Endodermal cell (in vitro differentiated cells): ENCODE measurements at regions not wholly inside any gene's neighbourhood (a gene's known extent, or its start where the extent isn't known, plus 50 kb on each side); places are given as distances from the start of the nearest gene placed in this dataset.

Experiments used
- DNase-seq: peaks from one replicate; pipeline ENCODE4 v3.0.0-alpha.2; 2017
- H3K27ac ChIP-seq: 2 replicates; pipeline ENCODE4 v1.5.1; 2013; ENCODE audit warnings: mild to moderate bottlenecking, low read depth, low read length, moderate library complexity
- H3K27me3 ChIP-seq: 2 replicates; pipeline ENCODE4 v1.6.1; 2013; ENCODE audit warnings: mild to moderate bottlenecking, low read length, moderate library complexity; ENCODE audit not compliant: insufficient read depth, control insufficient read depth, poor library complexity, severe bottlenecking
- H3K36me3 ChIP-seq: 2 replicates; pipeline ENCODE4 v1.7.0; 2013; ENCODE audit warnings: mild to moderate bottlenecking, low read length, moderate library complexity; ENCODE audit not compliant: control insufficient read depth, insufficient read depth
- H3K4me1 ChIP-seq: one replicate; pipeline ENCODE4 v1.7.0; 2013; ENCODE audit warnings: low read length; ENCODE audit not compliant: control insufficient read depth, insufficient read depth
- H3K4me3 ChIP-seq: 2 replicates; pipeline ENCODE4 v1.5.1; 2013; ENCODE audit warnings: mild to moderate bottlenecking, low read length, moderate library complexity
- H3K9ac ChIP-seq: 2 replicates; pipeline ENCODE4 v1.6.1; 2013; ENCODE audit warnings: mild to moderate bottlenecking, low read length, moderate library complexity; ENCODE audit not compliant: poor library complexity, severe bottlenecking; ENCODE audit errors: extremely low read depth
- H3K9me3 ChIP-seq: 2 replicates; pipeline ENCODE4 v1.6.1; 2013; ENCODE audit warnings: mild to moderate bottlenecking, low read length, moderate library complexity; ENCODE audit not compliant: control insufficient read depth
- H3K27ac Mint-ChIP-seq: 2 replicates; pipeline ENCODE4 v1.8.0; 2020; ENCODE audit warnings: mixed read lengths
- H3K27me3 Mint-ChIP-seq: 2 replicates; pipeline ENCODE4 v1.8.0; 2021; ENCODE audit warnings: mild to moderate bottlenecking, mixed read lengths; ENCODE audit not compliant: insufficient read depth
- H3K36me3 Mint-ChIP-seq: 2 replicates; pipeline ENCODE4 v1.8.0; 2020; ENCODE audit warnings: low read depth, mixed read lengths
- H3K4me1 Mint-ChIP-seq: 2 replicates; pipeline ENCODE4 v1.8.0; 2020; ENCODE audit warnings: mixed read lengths
- H3K4me3 Mint-ChIP-seq: 2 replicates; pipeline ENCODE4 v1.8.0; 2020; ENCODE audit warnings: mild to moderate bottlenecking, moderate library complexity, mixed read lengths
- H3K9me3 Mint-ChIP-seq: 2 replicates; pipeline ENCODE4 v1.8.0; 2020; ENCODE audit warnings: mild to moderate bottlenecking, mixed read lengths
- WGBS, 2 experiments: methylation state at CpG; one replicate each; pipeline versions ENCODE4 v1.1.5 to v1.1.7; 2013; ENCODE audit warnings: missing lambda C conversion rate in 2 of 2, mixed read lengths in 1 of 2; ENCODE audit not compliant: insufficient coverage in 1 of 2, insufficient read length in 1 of 2; 5-methylcytosine and 5-hydroxymethylcytosine counted together
- TF ChIP-seq, protein P1 (sequence below): fragments of 200-600 bp; sonication (generic); conservative IDR thresholded peaks from 2 replicates; pipeline ENCODE4 v1.5.0; 2021; ENCODE audit warnings: antibody characterized with exemption, mild to moderate bottlenecking

DNA sequence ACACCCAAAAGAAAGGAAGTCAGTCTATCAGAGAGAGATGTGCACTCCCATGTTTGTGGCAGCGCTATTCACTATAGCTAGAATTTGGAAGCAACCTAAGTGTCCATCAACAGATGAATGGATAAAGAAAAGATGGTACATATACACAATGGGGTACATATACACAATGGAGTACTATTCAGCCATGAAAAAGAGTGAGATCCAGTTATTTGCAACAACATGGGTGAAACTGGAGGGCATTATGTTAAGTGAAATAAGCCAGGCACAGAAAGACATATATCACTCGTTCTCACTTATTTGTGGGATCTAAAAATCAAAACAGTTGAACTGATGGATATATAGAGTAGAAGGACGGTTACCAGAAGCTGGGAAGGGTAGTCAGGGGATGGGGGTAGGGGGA lies 99.9 kb upstream of the ZNF516 start:
- TF ChIP-seq, protein P1, sequence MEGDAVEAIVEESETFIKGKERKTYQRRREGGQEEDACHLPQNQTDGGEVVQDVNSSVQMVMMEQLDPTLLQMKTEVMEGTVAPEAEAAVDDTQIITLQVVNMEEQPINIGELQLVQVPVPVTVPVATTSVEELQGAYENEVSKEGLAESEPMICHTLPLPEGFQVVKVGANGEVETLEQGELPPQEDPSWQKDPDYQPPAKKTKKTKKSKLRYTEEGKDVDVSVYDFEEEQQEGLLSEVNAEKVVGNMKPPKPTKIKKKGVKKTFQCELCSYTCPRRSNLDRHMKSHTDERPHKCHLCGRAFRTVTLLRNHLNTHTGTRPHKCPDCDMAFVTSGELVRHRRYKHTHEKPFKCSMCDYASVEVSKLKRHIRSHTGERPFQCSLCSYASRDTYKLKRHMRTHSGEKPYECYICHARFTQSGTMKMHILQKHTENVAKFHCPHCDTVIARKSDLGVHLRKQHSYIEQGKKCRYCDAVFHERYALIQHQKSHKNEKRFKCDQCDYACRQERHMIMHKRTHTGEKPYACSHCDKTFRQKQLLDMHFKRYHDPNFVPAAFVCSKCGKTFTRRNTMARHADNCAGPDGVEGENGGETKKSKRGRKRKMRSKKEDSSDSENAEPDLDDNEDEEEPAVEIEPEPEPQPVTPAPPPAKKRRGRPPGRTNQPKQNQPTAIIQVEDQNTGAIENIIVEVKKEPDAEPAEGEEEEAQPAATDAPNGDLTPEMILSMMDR, result no peak
- no peak overlapping the region for H3K4me3 Mint-ChIP-seq
- no peaks in the 10 kb centered on the region for H3K27me3 Mint-ChIP-seq
- no peak overlapping the region for H3K27ac Mint-ChIP-seq
- peaks cover 16% of the 10 kb centered on the region for H3K4me1 Mint-ChIP-seq
- Histone ChIP-seq H3K36me3 (no peaks in the 10 kb centered on the region), H3K9me3 (no peaks in the 10 kb centered on the region), H3K4me1 (peaks cover 5% of the 10 kb centered on the region), H3K9ac (no peak overlapping the region), H3K27ac (no peak overlapping the region), H3K27me3 (no peaks in the 10 kb centered on the region), H3K4me3 (no peak overlapping the region)
- WGBS, 2 experiments, result 98 to 100% methylated on average over 2 to 3 of the region's 3 CpGs
- H3K36me3 Mint-ChIP-seq, result no peaks in the 10 kb centered on the region
- DNase-seq, result no peak
- peaks cover 6% of the 10 kb centered on the region for H3K9me3 Mint-ChIP-seq

DNA sequence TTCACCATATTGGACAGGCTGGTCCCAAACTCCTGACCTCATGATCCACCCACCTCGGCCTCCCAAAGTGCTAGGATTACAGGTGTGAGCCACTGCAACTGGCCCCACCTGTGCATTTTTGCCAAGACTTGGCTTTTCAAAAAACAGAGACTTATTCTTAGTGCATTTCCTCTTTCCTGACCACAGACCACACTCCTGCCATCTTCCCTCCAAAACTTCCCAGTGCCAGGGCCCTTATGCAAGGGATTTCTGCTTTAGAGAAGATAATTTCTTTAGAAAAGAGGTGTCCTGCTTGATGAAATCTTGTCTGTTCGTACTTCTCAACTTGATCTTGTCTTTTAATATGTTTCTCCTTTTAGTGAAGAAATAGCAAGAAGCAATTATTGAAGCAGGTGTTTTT lies 98.8 kb upstream of the ZNF516 start:
- Histone ChIP-seq H3K27ac (no peak overlapping the region), H3K9me3 (no peaks in the 10 kb centered on the region), H3K4me3 (no peak overlapping the region), H3K4me1 (peaks cover 5% of the 10 kb centered on the region), H3K36me3 (no peaks in the 10 kb centered on the region), H3K9ac (no peak overlapping the region), H3K27me3 (no peaks in the 10 kb centered on the region)
- Mint-ChIP-seq H3K27me3 (no peaks in the 10 kb centered on the region), H3K9me3 (no peaks in the 10 kb centered on the region), H3K4me1 (peaks cover 19% of the 10 kb centered on the region), H3K36me3 (no peaks in the 10 kb centered on the region), H3K4me3 (no peak overlapping the region), H3K27ac (no peak overlapping the region)
- WGBS, 2 experiments, result 92 to 96% methylated on average over 2 of the region's 2 CpGs
- DNase-seq, result peak; percentile 5
- TF ChIP-seq, protein P1, result no peak

DNA sequence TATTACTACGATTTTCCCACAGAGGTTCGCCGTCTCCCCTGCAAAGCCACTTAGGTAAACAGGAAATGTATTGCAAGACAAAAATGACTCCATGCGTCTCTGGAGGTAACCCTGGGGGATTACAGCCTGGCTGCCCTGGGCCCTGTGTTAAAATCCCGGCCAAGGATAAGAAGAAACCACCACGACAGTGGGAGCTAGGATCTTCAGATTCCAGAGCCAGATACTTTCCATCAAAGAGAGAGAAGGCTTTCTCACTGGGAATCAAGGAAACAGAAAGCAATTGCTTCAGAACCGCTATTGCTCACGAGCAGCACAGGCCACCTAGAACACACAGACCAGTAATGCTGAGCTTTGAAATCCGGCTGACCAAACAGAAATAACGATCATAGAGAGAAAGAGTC lies 97.9 kb upstream of the ZNF516 start:
- Histone ChIP-seq H3K4me1 (peaks cover 9% of the 10 kb centered on the region), H3K9ac (no peak overlapping the region), H3K27me3 (no peaks in the 10 kb centered on the region), H3K9me3 (no peaks in the 10 kb centered on the region), H3K27ac (no peak overlapping the region), H3K36me3 (no peaks in the 10 kb centered on the region), H3K4me3 (no peak overlapping the region)
- no peaks in the 10 kb centered on the region for H3K27me3 Mint-ChIP-seq
- no peaks in the 10 kb centered on the region for H3K9me3 Mint-ChIP-seq
- H3K4me1 Mint-ChIP-seq, result peaks cover 26% of the 10 kb centered on the region
- H3K36me3 Mint-ChIP-seq, result no peaks in the 10 kb centered on the region
- no peak overlapping the region for H3K4me3 Mint-ChIP-seq
- WGBS, 2 experiments, result 73 to 84% methylated on average over 10 of the region's 10 CpGs
- H3K27ac Mint-ChIP-seq, result peak overlapping the region; percentile 78
- TF ChIP-seq, protein P1, result no peak
- DNase-seq, result peak; percentile 62
